Prostate gland (tissue), 2 donors: ENCODE measurements at regions not wholly inside any gene's neighbourhood (a gene's known extent, or its start where the extent isn't known, plus 50 kb on each side); places are given as distances from the start of the nearest gene placed in this dataset.

Experiments
- DNase-seq: peaks from one replicate; pipeline ENCODE4 v3.0.0-alpha.2; 2019; ENCODE audit warnings: low spot score
- H3K27ac ChIP-seq, 2 donors: fragments of 200-600 bp; sonication (generic); 2 replicates each; pipeline ENCODE4 v1.5.1; 2017 to 2019
- H3K27me3 ChIP-seq: fragments of 200-600 bp; sonication (generic); replicated peaks from 2 replicates; pipeline ENCODE4 v1.5.1; 2019; ENCODE audit not compliant: insufficient read depth
- H3K36me3 ChIP-seq, 2 donors: fragments of 200-600 bp; sonication (generic); 1 replicate in 1 of 2; 2 replicates in 1 of 2; pipeline versions ENCODE4 v1.5.1 to v1.8.1; 2017 to 2019
- H3K4me1 ChIP-seq: fragments of 200-600 bp; sonication (generic); replicated peaks from 2 replicates; pipeline ENCODE4 v1.5.1; 2019
- H3K4me3 ChIP-seq, 2 donors: fragments of 200-600 bp; sonication (generic); 2 replicates each; pipeline ENCODE4 v1.5.1; 2017 to 2019
- H3K9me3 ChIP-seq: fragments of 200-600 bp; sonication (generic); 2 replicates; pipeline ENCODE4 v1.5.1; 2017
- CTCF ChIP-seq, 4 experiments: fragments of 200-600 bp in 2 of 4; fragments of 450-650 bp in 2 of 4; sonication (generic) in 2 of 4; IDR thresholded peaks; 1 replicate in 3 of 4; 2 replicates in 1 of 4; pipeline ENCODE4 v1.5.1; 2016 to 2019; ENCODE audit warnings: antibody characterized with exemption in 4 of 4, mild to moderate bottlenecking in 2 of 4, moderate library complexity in 2 of 4
- POLR2A ChIP-seq: fragments of 450-650 bp; IDR thresholded peaks from one replicate; pipeline ENCODE4 v1.6.1; 2016; ENCODE audit warnings: antibody characterized with exemption, mild to moderate bottlenecking
- POLR2AphosphoS5 ChIP-seq: sonication (generic); formaldehyde crosslinking; IDR thresholded peaks from one replicate; pipeline ENCODE4 v1.6.1; 2017; ENCODE audit warnings: antibody characterized with exemption
- WGBS: methylation state at CpG from one replicate; pipeline ENCODE4 v1.1.5; 2018; 5-methylcytosine and 5-hydroxymethylcytosine counted together
- intact Hi-C: fragments of 100-400 bp; cut with DNase I; formaldehyde crosslinking; loops from one replicate; pipeline ENCODE4 v1.14.2; 2022

- Histone ChIP-seq H3K36me3 (no peaks in the 10 kb centered on the region), H3K9me3 (no peaks in the 10 kb centered on the region), H3K4me1 (no peaks in the 10 kb centered on the region), H3K4me3 (no peak overlapping the region), H3K27ac (no peak overlapping the region), H3K27me3 (no peaks in the 10 kb centered on the region)
- WGBS: 90% methylated on average over 3 of the region's 3 CpGs
- no peak for DNase-seq
- intact Hi-C loops: no loop called here
- TF ChIP-seq POLR2AphosphoS5: no peak
- no peak for TF ChIP-seq CTCF (IDR thresholded peaks at IDR 0.05)
- TF ChIP-seq POLR2A: no peak
Measured at GRCh38 chr20:21569586-21569985, 55.7 kb upstream of the NKX2-2 start.

GRCh38 chr20:21564127-21564773 is 50.4 kb upstream of the NKX2-2 start:
- H3K9me3 ChIP-seq: no peaks in the 10 kb centered on the region
- H3K36me3 ChIP-seq: no peaks in the 10 kb centered on the region
- 79% methylated on average over 15 of the region's 15 CpGs for WGBS
- no peak overlapping the region for H3K27ac ChIP-seq
- no peaks in the 10 kb centered on the region for H3K4me1 ChIP-seq
- TF ChIP-seq POLR2A: no peak
- TF ChIP-seq POLR2AphosphoS5: no peak
- no peak for TF ChIP-seq CTCF (IDR thresholded peaks at IDR 0.05)
- intact Hi-C loops: no loop called here
- H3K27me3 ChIP-seq: no peaks in the 10 kb centered on the region
- DNase-seq: no peak
- no peak overlapping the region for H3K4me3 ChIP-seq
